ENCODE measurements at regions not wholly inside any gene's neighbourhood (a gene's known extent, or its start where the extent isn't known, plus 50 kb on each side); places are given as distances from the start of the nearest gene placed in this dataset.
"Not testable (repeated sequence)": the region's sequence is repeated elsewhere in the genome, so short reads cannot be mapped to it uniquely, and the experiment has no call there.

DNA sequence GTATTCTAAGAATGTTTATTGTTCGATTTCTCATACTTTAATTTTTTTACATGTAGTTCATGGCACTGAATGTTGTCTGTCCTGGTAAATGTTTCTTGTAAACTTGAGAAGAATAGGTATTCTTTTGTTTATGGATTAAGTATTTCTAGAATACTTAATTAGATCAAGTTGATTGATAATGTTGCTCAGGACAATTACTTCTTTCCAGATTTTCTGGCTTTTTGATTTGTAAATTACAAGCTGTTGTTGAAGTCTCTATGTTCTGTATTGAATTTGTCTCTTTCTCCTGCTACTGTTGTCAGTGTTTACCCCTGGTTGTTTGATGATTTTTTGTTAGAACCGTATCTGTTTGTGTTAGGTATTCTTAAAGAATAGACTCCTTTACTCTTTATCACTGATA lies 1720.9 kb upstream of the AGA start:
- DNase-seq, result no peak

- no peak for DNase-seq
Observed at GRCh38 chr4:179164267-179164999, 1722.2 kb upstream of the AGA start.

DNA sequence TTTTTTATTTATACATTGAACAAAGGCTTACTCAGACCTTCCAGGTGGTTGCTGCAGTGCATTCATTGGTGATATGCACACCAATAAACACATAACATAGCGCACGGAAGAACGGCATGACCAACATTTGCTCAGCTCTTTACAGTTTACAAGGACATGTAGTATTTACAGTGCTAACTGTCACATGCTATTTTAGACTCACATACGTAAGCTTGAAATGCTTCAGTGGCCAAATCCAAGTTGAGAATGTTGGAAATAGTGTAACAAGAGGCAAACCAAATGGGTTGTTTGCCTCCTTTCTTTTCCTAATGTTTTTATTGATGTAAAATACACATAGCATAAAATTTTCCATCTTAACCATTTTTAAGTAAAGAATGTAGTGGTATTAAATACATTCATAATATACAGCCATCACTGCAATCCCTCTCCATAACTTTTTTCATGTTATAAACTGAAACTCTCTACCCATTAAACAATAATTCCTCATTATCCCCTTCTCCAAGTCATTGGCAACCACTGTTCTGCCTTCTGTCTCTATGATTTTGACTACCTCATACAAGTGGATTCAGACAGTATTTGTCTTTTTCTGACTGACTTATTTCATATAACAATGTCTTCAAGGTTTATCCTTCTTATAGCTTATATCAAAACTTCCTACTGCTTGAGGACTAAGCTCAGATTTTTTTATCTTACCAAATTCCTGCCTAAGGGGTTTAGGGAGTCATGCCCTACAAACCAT lies 1722.9 kb upstream of the AGA start:
- no peak for DNase-seq

GRCh38 chr4:179165862-179166261 lies 1723.6 kb upstream of the AGA start:
- no peak for DNase-seq

GRCh38 chr4:179170308-179170707 lies 1728.1 kb upstream of the AGA start:
- DNase-seq, result not testable (repeated sequence)

GRCh38 chr4:179182741-179183140 lies 1740.5 kb upstream of the AGA start:
- DNase-seq, result no peak

DNA sequence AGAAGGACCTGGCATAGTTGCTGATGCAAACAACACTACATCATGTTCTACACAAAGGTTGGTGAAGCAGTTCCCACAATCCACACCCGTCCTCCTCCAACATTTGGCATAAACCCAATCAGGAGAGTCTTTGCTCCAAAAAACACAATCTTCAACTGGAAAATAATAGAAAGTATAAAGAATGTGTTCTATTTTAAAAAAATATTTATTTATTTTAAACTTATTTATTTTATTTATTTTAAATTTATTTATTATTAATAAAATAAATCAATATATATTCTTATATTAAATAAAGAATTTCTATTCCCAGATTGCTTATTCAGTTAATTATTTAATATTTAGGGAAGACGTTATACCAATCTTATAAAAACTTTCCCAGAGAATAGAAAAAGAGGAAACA lies 1753.7 kb upstream of the AGA start:
- DNase-seq, result no peak

DNA sequence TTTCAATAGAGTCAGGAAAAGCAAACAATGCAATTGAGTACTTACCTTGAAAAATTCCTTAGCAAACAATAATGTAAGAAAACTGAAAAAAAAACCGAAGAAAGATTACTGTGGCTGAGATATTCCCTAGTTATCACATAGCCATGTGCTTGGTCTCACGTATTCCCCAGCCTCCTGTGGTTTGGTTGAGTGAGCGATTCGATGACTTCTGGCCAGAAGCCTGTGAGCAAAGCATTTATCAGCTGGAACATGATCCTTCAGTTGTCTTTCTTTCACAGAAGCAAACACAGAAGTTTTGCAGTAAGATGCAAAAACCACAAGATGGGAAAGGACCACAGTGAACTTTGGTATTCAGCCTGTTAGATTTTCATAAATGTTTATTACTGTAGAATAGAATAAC lies 1754.3 kb upstream of the AGA start:
- DNase-seq, result no peak

- no peak for DNase-seq
Observed at GRCh38 chr4:179200681-179201080, 1758.4 kb upstream of the AGA start.

- DNase-seq, result no peak
Observed at GRCh38 chr4:179225594-179225993, 1783.4 kb upstream of the AGA start.

GRCh38 chr4:179248821-179249220 lies 1806.6 kb upstream of the AGA start:
- DNase-seq, result no peak

DNA sequence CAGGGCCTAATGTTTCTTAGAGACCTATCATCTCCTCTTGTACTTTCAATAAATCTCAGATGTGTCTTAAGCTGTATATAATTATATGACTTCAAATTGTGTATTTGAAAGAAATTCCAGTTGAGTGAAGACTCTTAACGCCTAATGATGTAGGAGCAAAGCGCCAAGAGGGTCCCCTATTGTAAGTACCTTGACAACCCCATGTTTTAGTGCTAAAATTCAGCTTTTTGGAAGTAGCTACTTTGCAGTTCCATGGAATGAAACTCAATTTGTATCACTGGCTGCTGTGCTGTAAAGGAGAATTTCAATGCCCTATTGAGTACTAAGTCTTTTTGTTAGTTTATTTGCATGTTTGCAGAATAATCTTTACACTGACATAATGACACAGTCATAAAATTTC lies 1826.6 kb upstream of the AGA start:
- no peak for DNase-seq

DNA sequence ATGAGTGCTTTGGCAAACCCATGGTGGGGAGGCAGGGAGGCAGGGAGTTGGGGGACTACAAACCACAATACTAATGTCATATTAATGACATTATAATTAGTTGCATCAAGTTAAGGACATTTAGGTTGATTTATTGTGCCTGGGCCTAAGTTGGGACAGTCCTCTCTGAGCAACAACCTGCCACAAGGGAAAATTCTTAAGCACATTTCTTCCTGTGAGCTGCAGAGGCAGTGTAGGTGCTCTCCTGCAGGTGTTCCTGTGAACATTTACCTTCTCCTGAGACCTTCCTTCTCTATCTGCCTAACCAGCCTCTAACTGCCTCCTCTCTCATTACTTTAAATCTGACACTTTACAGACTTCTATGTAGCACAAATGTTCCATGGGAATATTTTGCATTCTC lies 1830.0 kb upstream of the AGA start:
- DNase-seq, result no peak

GRCh38 chr4:179278647-179279046 lies 1836.4 kb upstream of the AGA start:
- no peak for DNase-seq

GRCh38 chr4:179285696-179286095 lies 1843.5 kb upstream of the AGA start:
- no peak for DNase-seq

GRCh38 chr4:179291657-179292056 lies 1849.4 kb upstream of the AGA start:
- DNase-seq, result no peak

DNA sequence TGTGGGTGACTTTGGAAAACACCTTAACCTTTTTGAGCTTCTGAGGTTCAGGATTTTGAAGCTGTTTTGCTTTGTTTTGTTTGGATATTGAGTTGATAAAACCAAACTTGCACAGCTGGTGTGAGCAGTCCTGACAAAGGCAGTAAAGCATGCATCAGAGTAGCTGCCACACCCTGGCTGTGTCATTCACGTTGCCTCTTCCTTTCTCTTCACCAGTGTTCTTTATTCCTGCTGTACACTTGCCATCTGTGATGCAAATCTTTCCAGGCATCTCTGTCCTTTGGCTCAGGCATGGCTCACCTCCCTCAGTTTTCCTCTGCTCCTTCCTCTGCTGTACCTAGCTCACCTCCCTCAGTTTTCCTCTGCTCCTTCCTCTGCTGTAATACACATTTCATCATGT lies 1850.2 kb upstream of the AGA start:
- DNase-seq, result no peak

- DNase-seq, result peak; percentile 0
Observed at GRCh38 chr4:179307297-179308136, 1865.3 kb upstream of the AGA start.

- DNase-seq, result no peak
Observed at GRCh38 chr4:179313823-179314222, 1871.6 kb upstream of the AGA start.

GRCh38 chr4:179325181-179325580 lies 1882.9 kb upstream of the AGA start:
- DNase-seq, result no peak

GRCh38 chr4:179328627-179329026 lies 1886.4 kb upstream of the AGA start:
- DNase-seq, result no peak

GRCh38 chr4:179331362-179331761 lies 1889.1 kb upstream of the AGA start:
- no peak for DNase-seq

- no peak for DNase-seq
Observed at GRCh38 chr4:179344861-179345260, 1902.6 kb upstream of the AGA start.

GRCh38 chr4:179352221-179352620 lies 1910.0 kb upstream of the AGA start:
- no peak for DNase-seq
